ENCODE measurements at regions not wholly inside any gene's neighbourhood (a gene's known extent, or its start where the extent isn't known, plus 50 kb on each side); places are given as distances from the start of the nearest gene placed in this dataset.

GRCh38 chr2:150624001-150624401 is 136.5 kb upstream of the RND3 start:
- Mint-ChIP-seq H3K4me3 (ENCODE audit: unreplicated experiment) (no peak overlapping the region), H3K4me1 (ENCODE audit: low read depth, unreplicated experiment) (no peaks in the 10 kb centered on the region), H3K27ac (ENCODE audit: unreplicated experiment) (no peak overlapping the region), H3K9me3 (ENCODE audit: unreplicated experiment) (no peaks in the 10 kb centered on the region), H3K36me3 (ENCODE audit: insufficient read depth, unreplicated experiment) (no peaks in the 10 kb centered on the region), H3K27me3 (ENCODE audit: insufficient read depth, unreplicated experiment) (no peaks in the 10 kb centered on the region)
- no TSS peak for BruUV-seq (replicated peaks)
- ChIA-PET CTCF (no interaction called here), POLR2A (no interaction called here)
- Histone ChIP-seq H3K4me1 (peaks cover 17% of the 10 kb centered on the region), H3K27me3 (replicated peaks; ENCODE audit: control insufficient read depth, insufficient read depth, low read length) (no peaks in the 10 kb centered on the region), H3K4me3 (ENCODE audit: low read depth, low read length) (no peak overlapping the region), H3K36me3 (ENCODE audit: control insufficient read depth, insufficient read depth, low read length) (no peaks in the 10 kb centered on the region), H3K9me3 (no peaks in the 10 kb centered on the region)
- intact Hi-C loops (cut with micrococcal nuclease; ENCODE audit: unreplicated experiment) = no loop called here
- no peak for TF ChIP-seq CTCF (IDR thresholded peaks at IDR 0.05; ENCODE audit: insufficient read depth in 1 of 2, low read depth in 1 of 2, low read length in 1 of 2, severe bottlenecking in 1 of 2, unreplicated experiment in 1 of 2)
- no peak for DNase-seq

GRCh38 chr2:150621526-150622213 is 134.2 kb upstream of the RND3 start:
- Mint-ChIP-seq H3K27me3 (ENCODE audit: insufficient read depth, unreplicated experiment) (no peaks in the 10 kb centered on the region), H3K9me3 (ENCODE audit: unreplicated experiment) (no peaks in the 10 kb centered on the region), H3K4me1 (ENCODE audit: low read depth, unreplicated experiment) (no peaks in the 10 kb centered on the region), H3K4me3 (ENCODE audit: unreplicated experiment) (no peak overlapping the region), H3K27ac (ENCODE audit: unreplicated experiment) (no peak overlapping the region), H3K36me3 (ENCODE audit: insufficient read depth, unreplicated experiment) (no peaks in the 10 kb centered on the region)
- no TSS peak for BruUV-seq (replicated peaks)
- ChIA-PET CTCF (no interaction called here), POLR2A (no interaction called here)
- intact Hi-C loops (cut with micrococcal nuclease; ENCODE audit: unreplicated experiment) = no loop called here
- Histone ChIP-seq H3K9me3 (no peaks in the 10 kb centered on the region), H3K4me1 (peaks cover 17% of the 10 kb centered on the region), H3K36me3 (ENCODE audit: control insufficient read depth, insufficient read depth, low read length) (no peaks in the 10 kb centered on the region), H3K27me3 (replicated peaks; ENCODE audit: control insufficient read depth, insufficient read depth, low read length) (no peaks in the 10 kb centered on the region), H3K4me3 (ENCODE audit: low read depth, low read length) (no peak overlapping the region)
- no peak for TF ChIP-seq CTCF (IDR thresholded peaks at IDR 0.05; ENCODE audit: insufficient read depth in 1 of 2, low read depth in 1 of 2, low read length in 1 of 2, severe bottlenecking in 1 of 2, unreplicated experiment in 1 of 2)
- no peak for DNase-seq

- no peak for TF ChIP-seq CTCF (IDR thresholded peaks at IDR 0.05; ENCODE audit: insufficient read depth in 1 of 2, low read depth in 1 of 2, low read length in 1 of 2, severe bottlenecking in 1 of 2, unreplicated experiment in 1 of 2)
- H3K4me3 ChIP-seq (ENCODE audit: low read depth, low read length) = no peak overlapping the region
- ChIA-PET CTCF (no interaction called here), POLR2A (no interaction called here)
- H3K4me1 ChIP-seq = peaks cover 17% of the 10 kb centered on the region
- no peak overlapping the region for H3K27ac Mint-ChIP-seq (ENCODE audit: unreplicated experiment)
- H3K4me1 Mint-ChIP-seq (ENCODE audit: low read depth, unreplicated experiment) = no peaks in the 10 kb centered on the region
- no peaks in the 10 kb centered on the region for H3K27me3 ChIP-seq (replicated peaks; ENCODE audit: control insufficient read depth, insufficient read depth, low read length)
- no peaks in the 10 kb centered on the region for H3K36me3 Mint-ChIP-seq (ENCODE audit: insufficient read depth, unreplicated experiment)
- H3K9me3 Mint-ChIP-seq (ENCODE audit: unreplicated experiment) = no peaks in the 10 kb centered on the region
- no TSS peak for BruUV-seq (replicated peaks)
- H3K36me3 ChIP-seq (ENCODE audit: control insufficient read depth, insufficient read depth, low read length) = no peaks in the 10 kb centered on the region
- H3K27me3 Mint-ChIP-seq (ENCODE audit: insufficient read depth, unreplicated experiment) = no peaks in the 10 kb centered on the region
- intact Hi-C loops (cut with micrococcal nuclease; ENCODE audit: unreplicated experiment) = no loop called here
- H3K9me3 ChIP-seq = no peaks in the 10 kb centered on the region
- DNase-seq = no peak
- no peak overlapping the region for H3K4me3 Mint-ChIP-seq (ENCODE audit: unreplicated experiment)
Observed at GRCh38 chr2:150620855-150621254, 133.4 kb upstream of the RND3 start.
